ENCODE measurements at regions not wholly inside any gene's neighbourhood (a gene's known extent, or its start where the extent isn't known, plus 50 kb on each side); places are given as distances from the start of the nearest gene placed in this dataset.
"Not testable (repeated sequence)": the region's sequence is repeated elsewhere in the genome, so short reads cannot be mapped to it uniquely, and the experiment has no call there.

- DNase-seq (ENCODE audit: low spot score) = no peak
Measured at GRCh38 chr5:52255308-52255707, 532.4 kb upstream of the ITGA1 start.

GRCh38 chr5:52262844-52263243 is 524.9 kb upstream of the ITGA1 start:
- no peak for DNase-seq (ENCODE audit: low spot score)

- no peak for DNase-seq (ENCODE audit: low spot score)
Measured at GRCh38 chr5:52269401-52269800, 518.3 kb upstream of the ITGA1 start.

- DNase-seq (ENCODE audit: low spot score) = no peak
Measured at GRCh38 chr5:52269859-52270258, 517.9 kb upstream of the ITGA1 start.

- no peak for DNase-seq (ENCODE audit: low spot score)
Measured at GRCh38 chr5:52275639-52276038, 512.1 kb upstream of the ITGA1 start.

- DNase-seq (ENCODE audit: low spot score) = no peak
Measured at GRCh38 chr5:52277101-52277500, 510.6 kb upstream of the ITGA1 start.

- DNase-seq (ENCODE audit: low spot score) = no peak
Measured at GRCh38 chr5:52282647-52283046, 505.1 kb upstream of the ITGA1 start.

GRCh38 chr5:52283221-52283620 is 504.5 kb upstream of the ITGA1 start:
- no peak for DNase-seq (ENCODE audit: low spot score)

GRCh38 chr5:52300703-52301372 is 486.9 kb upstream of the ITGA1 start:
- DNase-seq (ENCODE audit: low spot score) = no peak

- DNase-seq (ENCODE audit: low spot score) = not testable (repeated sequence)
Measured at GRCh38 chr5:52304816-52305215, 482.9 kb upstream of the ITGA1 start.

- DNase-seq (ENCODE audit: low spot score) = no peak
Measured at GRCh38 chr5:52328220-52328806, 459.4 kb upstream of the ITGA1 start.

GRCh38 chr5:52331725-52332124 is 456.0 kb upstream of the ITGA1 start:
- DNase-seq (ENCODE audit: low spot score) = no peak

GRCh38 chr5:52334367-52334766 is 453.3 kb upstream of the ITGA1 start:
- DNase-seq (ENCODE audit: low spot score) = no peak

- no peak for DNase-seq (ENCODE audit: low spot score)
Measured at GRCh38 chr5:52339285-52339684, 448.4 kb upstream of the ITGA1 start.

GRCh38 chr5:52342361-52342760 is 445.4 kb upstream of the ITGA1 start:
- DNase-seq (ENCODE audit: low spot score) = no peak

- DNase-seq (ENCODE audit: low spot score) = no peak
Measured at GRCh38 chr5:52356311-52356918, 431.3 kb upstream of the ITGA1 start.

GRCh38 chr5:52359261-52359660 is 428.5 kb upstream of the ITGA1 start:
- no peak for DNase-seq (ENCODE audit: low spot score)

GRCh38 chr5:52360985-52361384 is 426.7 kb upstream of the ITGA1 start:
- no peak for DNase-seq (ENCODE audit: low spot score)

GRCh38 chr5:52374286-52374685 is 413.4 kb upstream of the ITGA1 start:
- no peak for DNase-seq (ENCODE audit: low spot score)

- DNase-seq (ENCODE audit: low spot score) = no peak
Measured at GRCh38 chr5:52375969-52376368, 411.7 kb upstream of the ITGA1 start.

GRCh38 chr5:52376592-52376991 is 411.1 kb upstream of the ITGA1 start:
- DNase-seq (ENCODE audit: low spot score) = no peak

GRCh38 chr5:52378237-52378636 is 409.5 kb upstream of the ITGA1 start:
- DNase-seq (ENCODE audit: low spot score) = no peak

- no peak for DNase-seq (ENCODE audit: low spot score)
Measured at GRCh38 chr5:52388349-52388748, 399.4 kb upstream of the ITGA1 start.

- DNase-seq (ENCODE audit: low spot score) = no peak
Measured at GRCh38 chr5:52392321-52392720, 395.4 kb upstream of the ITGA1 start.

Measured in hematopoietic multipotent progenitor cell treated with erythropoietin and hydrocortisone succinate and interleukin-3 and kit ligand, for 17 days (in vitro differentiated cells).